HT1080 (cell line): ENCODE measurements at regions not wholly inside any gene's neighbourhood (a gene's known extent, or its start where the extent isn't known, plus 50 kb on each side); places are given as distances from the start of the nearest gene placed in this dataset.

Experiments used
- DNase-seq: peaks from one replicate; pipeline ENCODE4 v3.0.0-alpha.2; 2015; ENCODE audit warnings: low read depth

DNA sequence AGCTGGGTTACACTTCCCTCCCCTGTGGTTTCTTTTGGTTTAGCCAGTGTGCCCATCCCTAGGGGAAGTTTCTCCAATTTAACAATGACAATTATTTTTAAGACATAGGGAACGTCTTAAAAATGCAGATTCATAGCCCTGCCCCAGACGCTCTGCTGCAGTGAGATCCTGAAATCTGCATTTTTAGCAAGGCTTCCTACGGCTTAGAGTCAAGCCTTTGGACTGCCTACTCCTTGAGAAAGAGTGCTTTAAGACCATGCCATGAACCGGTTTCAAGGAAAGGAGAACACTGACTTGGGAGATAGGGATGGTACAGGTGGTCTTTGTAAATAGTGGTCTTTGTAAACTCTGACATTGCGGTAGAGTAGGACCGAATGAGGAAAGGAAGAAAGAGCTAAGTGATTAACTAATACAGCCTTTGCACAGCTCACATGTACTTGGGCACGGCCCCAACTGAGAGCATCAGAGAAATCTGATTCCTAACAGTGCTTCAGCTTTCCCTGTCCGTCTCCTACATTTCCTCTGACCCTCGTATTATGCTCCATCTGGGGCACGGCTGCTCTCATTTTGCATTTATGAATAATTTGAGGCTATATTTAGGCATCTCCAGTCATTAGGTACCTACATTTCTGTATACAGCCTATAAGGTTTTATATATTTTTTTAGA, 217.6 kb upstream of the TANK start:
- no peak for DNase-seq

DNA sequence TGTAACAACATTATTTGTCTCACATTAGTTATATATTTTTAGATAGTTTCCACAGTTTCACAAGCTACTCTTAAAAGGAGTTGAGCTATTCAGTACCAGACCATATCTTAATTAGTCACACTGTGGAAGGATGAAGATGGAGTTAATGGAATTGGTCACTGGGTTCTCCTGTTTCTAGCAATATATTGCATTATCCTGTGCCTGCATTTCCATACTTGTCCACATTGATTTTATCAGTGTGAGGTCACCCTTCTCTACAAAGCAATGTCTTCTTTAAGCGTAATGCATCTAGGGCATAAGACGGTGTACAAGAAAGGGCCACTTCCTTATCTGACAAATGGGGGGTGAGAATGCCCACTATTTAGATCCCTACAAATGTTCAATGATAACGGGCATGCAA, 216.8 kb upstream of the TANK start:
- DNase-seq = no peak

DNA sequence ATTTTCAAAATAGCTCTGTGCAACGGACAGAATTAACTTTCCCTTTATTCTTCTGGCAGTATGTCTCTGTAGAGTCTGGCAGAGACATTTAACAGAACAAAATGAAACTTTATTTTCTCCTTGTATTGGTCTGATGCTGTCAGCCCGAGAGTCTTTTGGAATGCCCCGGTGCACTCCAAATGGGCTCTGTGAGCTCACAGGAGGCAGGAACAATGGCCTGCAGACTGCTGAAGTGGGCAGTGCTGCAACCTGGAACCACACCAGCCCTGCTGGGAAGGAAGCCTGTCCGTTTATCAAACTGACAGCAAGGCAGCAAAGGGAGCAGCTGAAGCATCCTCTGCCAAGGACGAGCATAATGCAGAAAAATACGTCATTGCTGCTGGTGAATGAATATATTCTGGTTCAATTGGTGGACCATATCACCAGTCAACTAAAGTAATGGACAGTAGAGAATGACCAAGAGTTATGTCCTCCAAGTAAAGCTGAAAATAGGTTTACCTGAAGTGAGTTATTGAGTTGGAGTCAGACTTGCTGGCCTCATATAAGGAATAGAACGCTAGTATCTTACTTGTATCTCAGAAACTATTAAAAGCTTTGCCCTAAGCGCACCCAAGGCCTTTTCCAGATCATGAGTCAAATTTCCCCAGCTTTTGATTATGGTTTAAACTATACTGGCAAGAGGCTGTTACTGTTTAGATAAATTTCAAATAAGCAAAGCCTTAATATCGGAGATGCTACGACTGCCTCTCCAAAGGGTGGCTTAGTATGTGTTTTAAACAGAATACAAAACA, 207.6 kb upstream of the TANK start:
- no peak for DNase-seq

DNA sequence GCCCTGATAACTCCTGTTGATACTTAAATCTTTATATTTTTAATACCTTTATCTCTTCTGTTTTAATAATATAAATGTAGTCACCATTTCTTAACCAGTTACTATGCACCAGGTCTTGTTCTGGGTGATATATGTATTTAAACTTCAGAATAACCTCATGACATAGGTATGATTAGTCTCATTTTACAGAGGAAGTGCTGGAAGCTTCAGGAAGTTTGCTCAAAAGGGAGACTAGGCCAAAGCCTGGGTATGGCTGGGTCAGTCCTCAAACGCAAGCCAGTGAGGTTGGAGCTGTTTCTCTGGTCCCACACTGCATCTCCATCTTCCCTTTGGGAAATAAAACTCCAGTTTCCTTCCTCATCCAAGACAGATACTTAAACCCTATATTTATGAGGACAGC, 204.7 kb upstream of the TANK start:
- DNase-seq = no peak

DNA sequence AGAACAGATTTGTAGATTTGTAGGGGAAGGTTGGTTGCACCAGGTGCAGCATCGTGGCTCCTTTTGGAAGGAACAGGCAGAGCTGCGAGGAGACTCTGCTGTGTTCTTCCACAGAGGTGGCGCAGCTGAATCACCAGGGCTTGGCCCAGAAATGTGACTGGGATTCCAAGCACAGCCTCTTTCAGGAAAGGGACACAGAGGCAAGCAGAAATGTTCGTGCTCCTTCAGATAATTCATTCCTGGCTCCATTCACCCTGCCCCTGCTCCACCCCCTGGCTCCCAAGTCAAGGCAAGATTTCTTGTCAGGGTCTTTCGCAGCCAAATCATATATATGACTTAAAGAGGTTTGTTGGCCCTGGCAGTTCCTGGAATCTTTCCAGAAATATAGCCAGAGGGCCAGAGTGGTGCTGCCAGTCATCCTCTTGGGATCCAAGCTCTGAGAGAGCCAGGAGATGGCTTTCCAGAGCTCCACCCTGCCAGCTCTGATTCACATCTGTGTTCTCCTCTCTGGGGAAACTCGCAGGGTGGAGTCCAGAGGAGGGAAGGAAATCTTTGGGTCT, 203.9 kb upstream of the TANK start:
- peak; percentile 16 for DNase-seq

DNA sequence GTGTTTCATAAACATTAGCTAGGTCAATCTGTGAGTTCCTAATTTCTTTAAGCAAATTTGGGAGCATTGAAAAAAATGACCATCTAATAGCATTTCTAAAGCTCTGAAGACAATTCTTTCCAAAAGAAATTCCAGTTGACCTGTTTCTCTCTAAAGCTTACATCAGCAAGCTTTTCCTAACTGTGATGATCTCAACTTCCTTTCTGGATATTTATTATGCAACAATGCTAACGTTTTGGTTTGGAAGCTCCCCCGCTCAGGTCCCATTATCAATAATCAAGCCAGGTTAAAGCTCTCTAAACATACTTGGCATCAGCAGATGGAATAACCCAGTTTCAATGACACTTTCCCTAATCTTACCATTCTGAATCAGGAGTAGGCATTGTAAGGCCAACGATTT, 196.3 kb upstream of the TANK start:
- no peak for DNase-seq

DNA sequence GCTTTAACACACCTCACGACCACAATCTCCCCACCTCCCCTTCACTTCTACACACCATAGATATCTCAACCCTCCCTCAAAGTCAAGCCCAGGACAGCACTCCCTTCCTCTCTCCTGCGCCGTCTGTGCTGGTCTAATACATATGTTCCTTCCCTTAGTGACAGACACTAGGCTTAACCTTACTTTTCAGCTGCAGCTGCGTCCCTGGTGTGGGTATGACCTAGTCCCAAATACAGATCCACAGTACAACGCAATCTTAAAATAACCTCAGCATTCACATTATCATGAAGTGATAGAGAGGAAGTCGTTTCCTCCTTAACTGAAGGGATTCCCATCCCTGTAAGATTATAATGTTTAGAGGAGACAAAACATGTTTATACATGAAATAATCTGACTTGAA, 192.7 kb upstream of the TANK start:
- no peak for DNase-seq

DNA sequence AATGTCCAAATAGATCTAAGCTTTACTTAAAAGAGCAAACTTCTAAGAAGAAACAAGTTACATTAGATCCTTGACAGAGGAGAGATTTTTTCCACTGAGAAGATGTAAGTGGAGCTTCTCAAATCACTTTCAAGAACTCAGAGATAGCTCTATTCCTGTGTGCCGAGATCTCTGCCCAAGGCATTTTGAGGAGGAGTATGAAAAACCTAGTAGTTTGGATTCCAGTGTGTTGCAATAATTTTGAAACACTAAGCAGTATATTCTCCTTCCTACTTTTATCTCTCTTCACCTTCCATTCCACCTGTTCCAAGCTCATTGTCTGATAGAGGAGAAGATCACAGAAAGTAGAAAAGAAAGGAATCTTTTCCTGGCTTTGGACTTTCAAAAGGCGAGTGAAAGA, 192.0 kb upstream of the TANK start:
- no peak for DNase-seq

DNA sequence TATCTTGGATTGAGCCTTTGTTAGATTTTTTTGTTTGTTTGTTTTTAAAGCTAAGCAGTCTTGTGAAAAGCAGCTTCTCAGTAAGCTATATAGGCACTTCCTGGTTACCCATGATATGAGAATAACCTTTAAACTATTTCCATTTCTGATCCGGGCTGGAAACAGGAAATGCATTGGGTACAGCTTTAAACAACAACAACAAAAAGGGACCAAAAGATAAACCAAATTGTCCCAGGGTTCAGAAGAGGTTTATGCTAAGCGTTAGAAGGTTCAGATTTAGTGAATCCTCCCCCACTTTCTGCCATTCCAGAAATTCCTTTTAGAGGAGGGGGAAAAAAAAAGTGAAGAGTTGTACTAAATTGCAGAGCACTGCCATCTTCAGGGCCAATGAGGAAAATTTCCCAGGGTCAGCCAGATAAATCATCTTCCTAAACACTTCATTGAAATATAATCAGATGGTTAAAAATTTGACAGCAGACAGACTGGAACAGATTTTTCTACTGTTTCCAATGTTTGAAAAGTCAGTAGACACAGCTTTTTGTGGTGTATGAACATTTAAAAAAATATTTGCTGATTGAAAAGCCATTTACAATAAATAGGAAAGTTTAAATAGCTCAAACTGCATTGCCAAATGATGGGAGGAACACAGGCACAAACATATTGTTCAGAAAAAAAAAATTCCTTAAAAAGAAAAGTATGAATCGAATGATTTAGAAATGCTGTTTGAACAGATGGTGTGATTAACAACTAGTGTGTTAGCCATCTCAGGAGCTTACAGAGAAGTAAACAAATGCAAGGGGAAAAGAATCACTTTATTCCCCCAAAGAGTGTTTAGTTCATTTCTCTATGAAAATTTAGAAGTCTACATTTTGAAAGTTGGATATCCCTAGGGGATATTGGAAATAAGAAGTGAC, 189.9 kb upstream of the TANK start:
- peak; percentile 71 for DNase-seq

DNA sequence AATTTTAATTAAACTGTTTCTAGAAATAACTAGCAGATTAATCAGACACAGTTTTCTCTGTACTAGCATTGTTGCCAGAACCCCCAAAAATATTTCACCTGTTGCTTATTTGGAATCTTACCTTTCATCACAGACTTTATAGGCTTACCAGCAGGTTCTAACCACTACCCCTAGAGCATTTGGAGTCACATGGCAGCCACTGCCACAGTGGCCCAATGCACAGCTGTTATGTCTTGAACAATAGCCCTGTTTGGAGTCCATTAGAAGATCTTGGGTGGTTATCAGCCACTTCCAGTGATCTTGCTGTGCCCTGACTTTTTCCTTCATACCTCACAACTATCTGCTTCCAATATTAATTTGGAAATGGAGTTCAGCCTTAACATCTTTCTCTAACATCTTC, 186.2 kb upstream of the TANK start:
- no peak for DNase-seq

DNA sequence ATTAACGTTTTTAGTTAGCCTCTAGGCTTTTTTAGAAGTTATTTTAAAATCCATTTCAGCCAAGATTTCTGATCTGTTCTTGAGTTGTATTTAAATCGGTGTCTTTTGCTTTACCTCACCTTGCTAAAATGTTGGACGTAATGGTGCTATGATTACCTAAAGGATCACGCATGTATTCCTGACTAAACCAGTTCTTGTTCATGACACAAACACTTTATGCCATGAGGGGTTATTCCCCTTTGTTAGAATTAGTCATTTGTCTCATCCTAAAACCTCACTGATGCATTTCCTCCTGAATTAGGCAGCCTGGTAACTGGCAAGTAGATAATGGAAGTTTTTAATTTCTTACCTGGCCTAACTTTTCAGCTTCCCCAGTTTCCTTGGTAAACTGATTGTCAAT, 185.4 kb upstream of the TANK start:
- peak; percentile 44 for DNase-seq

DNA sequence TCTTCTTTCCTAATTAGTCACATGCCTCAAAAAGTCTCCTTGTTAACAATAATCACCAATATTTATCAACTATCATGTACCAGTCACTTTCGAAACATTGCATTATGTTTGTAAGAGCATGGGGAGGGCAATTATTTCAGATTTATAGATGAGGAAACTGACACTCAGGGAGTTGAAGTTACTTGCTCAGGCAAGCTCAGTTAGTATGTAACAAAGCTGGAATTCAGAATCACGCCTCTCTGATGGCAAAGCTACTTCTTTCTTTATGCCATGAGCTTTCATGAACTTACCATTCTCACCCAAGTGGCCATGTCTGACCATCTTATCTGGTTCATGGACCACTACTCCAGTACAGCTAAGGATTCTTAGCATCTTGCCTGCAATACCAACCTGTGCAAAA, 183.4 kb upstream of the TANK start:
- no peak for DNase-seq

DNA sequence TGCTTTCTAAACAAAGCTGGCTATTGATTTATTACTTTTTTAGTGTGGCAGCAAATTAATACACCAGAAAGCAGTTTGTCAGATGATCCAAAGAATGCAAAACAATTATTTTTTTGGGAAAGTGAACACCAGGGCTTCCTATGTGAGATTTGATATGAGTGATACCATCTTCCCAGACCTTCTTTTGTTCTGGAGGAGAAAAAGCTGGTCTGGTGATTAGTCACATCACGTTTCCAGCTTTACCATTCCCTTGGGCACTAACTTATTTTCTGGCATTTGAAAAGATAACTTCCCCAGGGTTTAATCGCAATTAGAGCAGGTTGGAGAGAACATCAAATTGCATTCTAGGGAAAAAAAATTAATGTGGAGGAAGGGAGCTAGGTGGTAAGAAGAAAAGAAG, 182.9 kb upstream of the TANK start:
- no peak for DNase-seq

DNA sequence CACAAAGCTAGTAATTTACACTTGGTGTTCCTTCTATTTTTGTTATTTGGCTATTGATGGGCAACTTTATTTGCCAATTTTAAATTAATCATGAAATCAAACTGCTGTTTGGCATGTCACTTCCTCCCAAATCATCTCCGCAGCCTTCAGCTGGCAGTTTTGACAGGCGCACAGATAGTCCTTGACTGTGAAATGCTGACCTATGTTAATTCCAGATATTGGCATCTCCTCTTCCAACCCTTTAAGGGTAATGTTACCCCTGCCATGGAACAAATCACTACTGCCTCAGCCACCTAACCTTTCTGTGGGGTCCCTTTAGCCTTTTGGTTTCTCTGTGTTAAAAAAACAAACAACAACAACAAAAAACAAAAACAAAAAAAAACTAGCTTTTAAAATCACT, 182.4 kb upstream of the TANK start:
- DNase-seq = no peak

DNA sequence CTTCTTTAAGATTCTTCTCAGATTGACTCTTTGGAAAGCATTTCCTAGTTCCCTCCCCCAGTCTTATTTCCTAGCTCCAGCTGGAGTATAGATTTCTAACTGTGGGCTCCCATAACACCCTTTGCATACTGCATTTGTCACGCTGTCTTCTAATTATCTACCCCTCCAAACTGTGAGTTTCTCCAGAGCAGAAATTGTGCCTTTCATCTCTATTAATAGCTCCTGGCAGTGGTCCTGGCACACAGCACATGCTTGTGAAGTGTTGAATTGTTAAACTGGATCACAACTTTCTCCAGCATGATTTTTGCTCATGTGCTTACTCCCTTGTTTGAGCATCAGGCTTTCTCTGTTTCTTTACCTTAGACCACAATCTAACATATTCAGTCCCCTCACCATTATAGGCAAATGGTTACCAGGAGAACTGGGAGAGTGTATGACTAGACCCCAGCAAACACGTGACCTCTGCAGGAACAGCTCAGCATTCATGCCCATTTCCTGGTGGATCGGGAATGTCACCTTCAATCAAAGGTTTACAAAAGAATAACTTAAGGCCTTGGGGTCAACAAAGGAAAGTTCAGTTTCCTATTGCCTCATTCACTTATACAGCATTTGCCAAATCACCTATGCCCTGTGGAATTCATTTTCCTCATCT, 175.7 kb upstream of the TANK start:
- DNase-seq = no peak

DNA sequence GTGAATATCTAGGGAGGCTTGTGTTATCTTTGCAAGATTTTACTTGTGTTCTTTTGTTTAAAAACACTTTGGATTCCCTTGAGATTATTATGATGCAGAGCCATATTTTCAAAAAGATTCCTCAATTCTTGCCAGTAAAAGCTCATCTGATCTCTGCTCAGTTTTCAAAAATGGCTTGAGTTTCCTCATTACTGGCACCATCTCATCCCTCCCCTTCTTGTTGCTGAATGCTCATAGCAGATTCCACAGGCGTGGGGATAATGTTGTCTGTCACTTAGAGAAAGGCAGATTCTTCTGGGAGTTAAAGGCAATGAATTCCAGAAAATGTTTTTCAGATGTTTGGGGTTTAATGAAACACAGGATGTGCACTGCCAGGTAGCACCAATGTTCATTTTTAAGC, 170.4 kb upstream of the TANK start:
- DNase-seq = no peak

DNA sequence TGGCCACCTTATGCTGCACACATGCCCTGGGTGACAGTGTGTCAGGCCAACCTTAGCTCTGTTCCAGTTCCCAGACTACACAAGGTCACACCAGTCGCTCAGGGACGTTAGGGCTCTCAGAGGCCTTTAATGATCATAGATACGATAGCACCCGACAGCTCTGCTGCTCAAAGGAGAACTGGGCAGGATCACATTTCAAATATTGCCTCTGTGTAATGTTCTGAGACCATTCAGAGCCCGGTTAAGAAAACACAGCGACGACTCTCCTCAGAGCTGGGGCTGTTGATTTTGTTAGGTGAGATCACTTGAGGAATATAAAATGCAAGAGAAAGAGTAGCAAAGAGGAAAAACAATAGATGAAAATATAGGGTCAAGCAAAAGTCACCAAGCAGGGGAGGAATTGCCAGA, 166.6 kb upstream of the TANK start:
- DNase-seq = no peak

DNA sequence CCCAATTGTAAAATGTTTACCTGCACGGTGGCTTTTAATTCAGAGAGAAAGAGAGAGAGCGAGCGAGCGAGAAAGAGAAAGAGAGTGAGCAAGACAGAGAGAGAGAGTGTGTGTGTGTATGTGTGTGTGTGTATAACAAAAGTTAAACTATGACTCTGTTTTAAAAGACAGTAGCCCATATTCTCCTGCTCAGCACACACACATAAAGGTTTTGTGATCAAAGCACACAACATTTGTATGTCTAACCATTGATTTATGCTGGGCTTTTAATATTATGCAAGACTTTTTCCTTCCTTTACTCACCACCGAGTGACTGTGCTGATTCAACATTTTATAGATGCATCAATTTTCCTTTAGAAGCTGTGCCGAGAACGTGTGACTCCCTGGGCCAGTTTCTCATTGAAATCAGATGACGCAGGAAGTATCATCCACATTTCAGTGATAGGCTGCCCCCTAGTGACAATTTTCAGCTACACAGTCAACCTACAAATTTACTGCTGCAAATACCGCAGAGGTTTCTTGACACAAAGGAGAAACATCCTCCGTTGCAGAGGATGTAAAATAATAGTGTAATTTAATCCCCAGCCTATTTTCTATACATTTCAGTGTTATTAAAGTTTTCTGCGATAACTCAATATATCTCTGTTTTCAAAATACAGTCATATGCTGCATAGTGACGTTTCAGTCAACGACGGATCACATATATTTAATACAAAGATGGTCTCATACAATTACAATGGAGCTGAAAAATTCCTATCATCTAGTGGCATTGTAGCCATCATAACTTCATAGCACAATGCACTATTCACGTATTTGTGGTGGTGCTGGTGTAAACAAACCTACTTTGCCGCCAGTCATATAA, 165.9 kb upstream of the TANK start:
- peak; percentile 81 for DNase-seq

DNA sequence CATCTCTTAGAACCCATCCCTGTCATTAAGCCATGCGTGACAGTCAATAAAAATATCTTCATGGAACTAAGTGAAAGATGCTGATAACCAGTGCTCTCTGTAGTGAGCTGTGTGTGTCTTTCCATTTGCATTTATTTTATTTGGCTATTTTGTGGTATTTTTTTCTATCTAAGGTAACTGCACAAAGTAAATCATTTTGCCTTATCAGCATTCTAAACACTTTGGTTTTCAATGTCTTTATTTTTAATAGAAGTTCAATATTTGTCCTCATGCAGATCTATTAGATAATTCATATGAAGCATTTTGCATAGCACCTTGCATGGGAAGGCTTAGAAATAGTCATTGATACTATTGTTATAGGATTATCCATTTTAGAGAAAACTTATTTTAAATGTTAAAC, 163.6 kb upstream of the TANK start:
- DNase-seq = no peak

DNA sequence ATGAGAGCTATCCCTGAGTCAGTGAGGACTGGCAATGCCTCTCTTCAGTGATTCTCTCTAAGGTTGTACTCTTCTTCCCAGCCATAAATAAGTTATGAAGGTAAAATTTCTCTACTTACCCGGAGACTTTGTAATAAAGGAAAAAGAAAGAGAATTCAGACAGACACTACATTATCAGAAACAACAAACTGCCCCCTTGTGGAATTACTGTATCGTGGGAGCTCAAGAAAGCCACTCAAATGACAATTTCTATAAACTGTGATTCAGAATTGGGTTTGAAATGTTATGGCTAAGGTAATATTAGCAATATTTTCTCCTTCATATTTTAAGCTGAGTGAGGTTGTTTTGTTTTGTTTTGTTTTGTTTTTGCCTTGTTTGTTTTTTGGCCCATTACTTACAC, 155.8 kb upstream of the TANK start:
- DNase-seq = peak; percentile 13
